HepG2 (cell line): ENCODE measurements at regions not wholly inside any gene's neighbourhood (a gene's known extent, or its start where the extent isn't known, plus 50 kb on each side); places are given as distances from the start of the nearest gene placed in this dataset.

Experiments
- ATAC-seq: fragments of 200-7000 bp; cut with Tn5 transposase; 3 replicates; pipeline ENCODE4 v1.9.1; 2020; ENCODE audit warnings: mild to moderate bottlenecking, moderate library complexity
- BruUV-seq: library from RNA; stranded (reverse); fragments of 400-500 nt; replicated peaks from 2 replicates; lab custom pipeline; 2021; lab: Mats Ljungman, UMichigan
- CTCF ChIA-PET: fragments of 300-600 bp; formaldehyde crosslinking; extraction: SDS; loops from one replicate; lab custom pipeline; 2021; ENCODE audit warnings: low total read pairs, inconsistent platforms, low intra/inter-chr PET ratio; lab: Yijun Ruan, JAX
- POLR2A ChIA-PET: fragments of 350-600 bp; sonication (Branson Sonifier 250); formaldehyde crosslinking; loops from one replicate; lab custom pipeline; 2020; ENCODE audit warnings: antibody characterized with exemption, inconsistent platforms; lab: Yijun Ruan, JAX
- DNase-seq: peaks from one replicate; pipeline ENCODE4 v3.0.0-alpha.2; 2015; ENCODE audit warnings: low spot score
- FAIRE-seq: peaks from 3 replicates; lab custom pipeline; 2011; peaks lifted over from hg19 to GRCh38; lab: Jason Lieb, UNC
- H2AFZ ChIP-seq: one replicate; pipeline ENCODE4 v1.6.1; 2011; ENCODE audit warnings: low read length, inconsistent platforms
- H3K27ac ChIP-seq: fragments of 300-600 bp; 3 replicates; pipeline ENCODE4 v1.8.0; 2011; ENCODE audit warnings: mixed run types, mild to moderate bottlenecking, mixed read lengths, low read length, inconsistent platforms; ENCODE audit not compliant: insufficient read depth; ENCODE audit errors: extremely low read length
- H3K27me3 ChIP-seq, 2 experiments: fragments of 200-600 bp in 1 of 2; 2 replicates in 1 of 2; 3 replicates in 1 of 2; pipeline versions ENCODE4 v1.6.0 to v1.8.0; 2011; ENCODE audit warnings: low read length in 2 of 2, mild to moderate bottlenecking in 2 of 2, moderate library complexity in 2 of 2, inconsistent platforms in 1 of 2; ENCODE audit not compliant: insufficient read depth in 2 of 2, control insufficient read depth in 1 of 2
- H3K36me3 ChIP-seq, 2 experiments: fragments of 200-600 bp in 1 of 2; replicated peaks in 1 of 2; 2 replicates in 1 of 2; 3 replicates in 1 of 2; pipeline versions ENCODE4 v1.5.1 to v1.8.0; 2011; ENCODE audit warnings: low read length in 2 of 2, inconsistent platforms in 1 of 2; ENCODE audit not compliant: insufficient read depth in 2 of 2, control insufficient read depth in 1 of 2
- H3K4me1 ChIP-seq: 2 replicates; pipeline ENCODE4 v1.5.1; 2012; ENCODE audit warnings: low read length, inconsistent platforms; ENCODE audit not compliant: insufficient read depth
- H3K4me2 ChIP-seq: 2 replicates; pipeline ENCODE4 v1.6.0; 2011; ENCODE audit warnings: low read depth, low read length, inconsistent platforms
- H3K4me3 ChIP-seq, 3 experiments: fragments of 200-600 bp in 1 of 3; sonication (generic), shearing (Covaris generic) in 1 of 3; replicated peaks in 1 of 3; 2 replicates each; pipeline ENCODE4 v1.5.1; 2011 to 2016; ENCODE audit warnings: low read length in 3 of 3, inconsistent platforms in 2 of 3, low read depth in 2 of 3, mild to moderate bottlenecking in 2 of 3, control low read depth in 1 of 3, mixed read lengths in 1 of 3; ENCODE audit not compliant: insufficient read depth in 1 of 3
- H3K79me2 ChIP-seq: one replicate; pipeline ENCODE4 v1.6.1; 2011; ENCODE audit warnings: low read length, inconsistent platforms; ENCODE audit not compliant: insufficient read depth
- H3K9ac ChIP-seq: 2 replicates; pipeline ENCODE4 v1.6.0; 2011; ENCODE audit warnings: mild to moderate bottlenecking, low read depth, low read length, inconsistent platforms; ENCODE audit not compliant: insufficient read depth
- H3K9me3 ChIP-seq: 2 replicates; pipeline ENCODE4 v1.5.1; 2012; ENCODE audit warnings: mild to moderate bottlenecking, low read length
- H4K20me1 ChIP-seq: 2 replicates; pipeline ENCODE4 v1.6.0; 2011; ENCODE audit warnings: inconsistent platforms, mild to moderate bottlenecking, low read length, moderate library complexity; ENCODE audit not compliant: insufficient read depth
- DMAP1 ChIP-seq: IDR thresholded peaks from 2 replicates; pipeline ENCODE4 v1.6.1; 2016
- DPF2 ChIP-seq: sonication (generic); formaldehyde crosslinking; IDR thresholded peaks from 2 replicates; pipeline ENCODE4 v1.4.0; 2020; ENCODE audit warnings: mild to moderate bottlenecking, low read depth, missing genetic modification reagents, borderline replicate concordance
- GMEB2 ChIP-seq: IDR thresholded peaks from 2 replicates; pipeline ENCODE4 v1.6.1; 2016; ENCODE audit warnings: missing biosample characterization, missing genetic modification reagents, low read depth
- SATB2 ChIP-seq: sonication (generic); formaldehyde crosslinking; IDR thresholded peaks from 2 replicates; pipeline ENCODE4 v1.5.0; 2020; ENCODE audit warnings: missing genetic modification reagents
- ZMAT3 ChIP-seq: sonication (generic); formaldehyde crosslinking; conservative IDR thresholded peaks from 2 replicates; pipeline ENCODE4 v1.7.0; 2021; ENCODE audit warnings: missing genetic modification reagents
- ZNF224 ChIP-seq: sonication (generic); formaldehyde crosslinking; IDR thresholded peaks from 2 replicates; pipeline ENCODE4 v1.5.0; 2020; ENCODE audit warnings: mild to moderate bottlenecking, missing genetic modification reagents
- ZNF784 ChIP-seq: sonication (generic); formaldehyde crosslinking; IDR thresholded peaks from 2 replicates; pipeline ENCODE4 v1.5.1; 2020; ENCODE audit warnings: missing genetic modification reagents, mild to moderate bottlenecking, borderline replicate concordance
- WGBS: methylation state at CpG from one replicate; pipeline ENCODE4 v1.1.6; 2017; ENCODE audit warnings: low lambda C conversion rate; 5-methylcytosine and 5-hydroxymethylcytosine counted together
- in situ Hi-C: cut with HindIII; loops from 2 replicates; pipeline ENCODE4 v1.10.0; 2017; ENCODE audit warnings: low pct_unique_long_range_greater_than_20kb; ENCODE audit not compliant: extremely low pct_ligation_motif_present
- intact Hi-C: fragments of 100-400 bp; cut with micrococcal nuclease; formaldehyde crosslinking; loops from one replicate; pipeline ENCODE4 v1.10.0; 2022; ENCODE audit not compliant: unreplicated experiment
- TF ChIP-seq, protein P1 (sequence below): IDR thresholded peaks from 2 replicates; pipeline ENCODE4 v1.6.1; 2016; ENCODE audit warnings: low read depth, borderline replicate concordance
- TF ChIP-seq, protein P2 (sequence below), 2 experiments: sonication (generic) in 1 of 2; formaldehyde crosslinking in 1 of 2; IDR thresholded peaks; 2 replicates each; pipeline versions ENCODE4 v1.4.0 to v1.6.1; 2016 to 2020; ENCODE audit warnings: borderline replicate concordance in 1 of 2, low read depth in 1 of 2, mild to moderate bottlenecking in 1 of 2, missing genetic modification reagents in 1 of 2
- TF ChIP-seq, protein P3 (sequence below): sonication (generic); formaldehyde crosslinking; IDR thresholded peaks from 2 replicates; pipeline ENCODE4 v1.9.0; 2021; ENCODE audit warnings: mild to moderate bottlenecking, missing genetic modification reagents

GRCh38 chr3:70734756-70735155 is 422.3 kb upstream of the MDFIC2 start:
- H3K4me1 ChIP-seq, result peaks cover 8% of the 10 kb centered on the region
- in situ Hi-C loops (no loop called here), intact Hi-C loops (no loop called here)
- H3K9me3 ChIP-seq, result no peaks in the 10 kb centered on the region
- ChIA-PET CTCF (no interaction called here), POLR2A (no interaction called here)
- ATAC-seq (no peak), FAIRE-seq (no peak), DNase-seq (no peak)
- no peaks in the 10 kb centered on the region for H3K27me3 ChIP-seq
- no peaks in the 10 kb centered on the region for H3K36me3 ChIP-seq
- no TSS peak for BruUV-seq
- H2AFZ ChIP-seq, result no peak overlapping the region
- no peak overlapping the region for H3K4me3 ChIP-seq
- no peak overlapping the region for H3K27ac ChIP-seq
- H4K20me1 ChIP-seq, result no peaks in the 10 kb centered on the region
- H3K9ac ChIP-seq, result no peak overlapping the region
- TF ChIP-seq, protein P1, sequence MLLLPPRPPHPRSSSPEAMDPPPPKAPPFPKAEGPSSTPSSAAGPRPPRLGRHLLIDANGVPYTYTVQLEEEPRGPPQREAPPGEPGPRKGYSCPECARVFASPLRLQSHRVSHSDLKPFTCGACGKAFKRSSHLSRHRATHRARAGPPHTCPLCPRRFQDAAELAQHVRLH (CRISPR knock-in tag), result no peak
- TF ChIP-seq DMAP1 (CRISPR knock-in tag), result no peak
- no peak for TF ChIP-seq ZNF224 (CRISPR knock-in tag)
- TF ChIP-seq, protein P2, sequence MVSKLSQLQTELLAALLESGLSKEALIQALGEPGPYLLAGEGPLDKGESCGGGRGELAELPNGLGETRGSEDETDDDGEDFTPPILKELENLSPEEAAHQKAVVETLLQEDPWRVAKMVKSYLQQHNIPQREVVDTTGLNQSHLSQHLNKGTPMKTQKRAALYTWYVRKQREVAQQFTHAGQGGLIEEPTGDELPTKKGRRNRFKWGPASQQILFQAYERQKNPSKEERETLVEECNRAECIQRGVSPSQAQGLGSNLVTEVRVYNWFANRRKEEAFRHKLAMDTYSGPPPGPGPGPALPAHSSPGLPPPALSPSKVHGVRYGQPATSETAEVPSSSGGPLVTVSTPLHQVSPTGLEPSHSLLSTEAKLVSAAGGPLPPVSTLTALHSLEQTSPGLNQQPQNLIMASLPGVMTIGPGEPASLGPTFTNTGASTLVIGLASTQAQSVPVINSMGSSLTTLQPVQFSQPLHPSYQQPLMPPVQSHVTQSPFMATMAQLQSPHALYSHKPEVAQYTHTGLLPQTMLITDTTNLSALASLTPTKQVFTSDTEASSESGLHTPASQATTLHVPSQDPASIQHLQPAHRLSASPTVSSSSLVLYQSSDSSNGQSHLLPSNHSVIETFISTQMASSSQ (IDR thresholded peaks at IDR 0.05; ENCODE audit: low read depth), result no peak
- TF ChIP-seq, protein P2 (CRISPR knock-in tag; IDR thresholded peaks at IDR 0.05; ENCODE audit: borderline replicate concordance), result no peak
- TF ChIP-seq DPF2 (CRISPR knock-in tag), result no peak
- TF ChIP-seq GMEB2 (CRISPR knock-in tag), result no peak
- TF ChIP-seq, protein P3, sequence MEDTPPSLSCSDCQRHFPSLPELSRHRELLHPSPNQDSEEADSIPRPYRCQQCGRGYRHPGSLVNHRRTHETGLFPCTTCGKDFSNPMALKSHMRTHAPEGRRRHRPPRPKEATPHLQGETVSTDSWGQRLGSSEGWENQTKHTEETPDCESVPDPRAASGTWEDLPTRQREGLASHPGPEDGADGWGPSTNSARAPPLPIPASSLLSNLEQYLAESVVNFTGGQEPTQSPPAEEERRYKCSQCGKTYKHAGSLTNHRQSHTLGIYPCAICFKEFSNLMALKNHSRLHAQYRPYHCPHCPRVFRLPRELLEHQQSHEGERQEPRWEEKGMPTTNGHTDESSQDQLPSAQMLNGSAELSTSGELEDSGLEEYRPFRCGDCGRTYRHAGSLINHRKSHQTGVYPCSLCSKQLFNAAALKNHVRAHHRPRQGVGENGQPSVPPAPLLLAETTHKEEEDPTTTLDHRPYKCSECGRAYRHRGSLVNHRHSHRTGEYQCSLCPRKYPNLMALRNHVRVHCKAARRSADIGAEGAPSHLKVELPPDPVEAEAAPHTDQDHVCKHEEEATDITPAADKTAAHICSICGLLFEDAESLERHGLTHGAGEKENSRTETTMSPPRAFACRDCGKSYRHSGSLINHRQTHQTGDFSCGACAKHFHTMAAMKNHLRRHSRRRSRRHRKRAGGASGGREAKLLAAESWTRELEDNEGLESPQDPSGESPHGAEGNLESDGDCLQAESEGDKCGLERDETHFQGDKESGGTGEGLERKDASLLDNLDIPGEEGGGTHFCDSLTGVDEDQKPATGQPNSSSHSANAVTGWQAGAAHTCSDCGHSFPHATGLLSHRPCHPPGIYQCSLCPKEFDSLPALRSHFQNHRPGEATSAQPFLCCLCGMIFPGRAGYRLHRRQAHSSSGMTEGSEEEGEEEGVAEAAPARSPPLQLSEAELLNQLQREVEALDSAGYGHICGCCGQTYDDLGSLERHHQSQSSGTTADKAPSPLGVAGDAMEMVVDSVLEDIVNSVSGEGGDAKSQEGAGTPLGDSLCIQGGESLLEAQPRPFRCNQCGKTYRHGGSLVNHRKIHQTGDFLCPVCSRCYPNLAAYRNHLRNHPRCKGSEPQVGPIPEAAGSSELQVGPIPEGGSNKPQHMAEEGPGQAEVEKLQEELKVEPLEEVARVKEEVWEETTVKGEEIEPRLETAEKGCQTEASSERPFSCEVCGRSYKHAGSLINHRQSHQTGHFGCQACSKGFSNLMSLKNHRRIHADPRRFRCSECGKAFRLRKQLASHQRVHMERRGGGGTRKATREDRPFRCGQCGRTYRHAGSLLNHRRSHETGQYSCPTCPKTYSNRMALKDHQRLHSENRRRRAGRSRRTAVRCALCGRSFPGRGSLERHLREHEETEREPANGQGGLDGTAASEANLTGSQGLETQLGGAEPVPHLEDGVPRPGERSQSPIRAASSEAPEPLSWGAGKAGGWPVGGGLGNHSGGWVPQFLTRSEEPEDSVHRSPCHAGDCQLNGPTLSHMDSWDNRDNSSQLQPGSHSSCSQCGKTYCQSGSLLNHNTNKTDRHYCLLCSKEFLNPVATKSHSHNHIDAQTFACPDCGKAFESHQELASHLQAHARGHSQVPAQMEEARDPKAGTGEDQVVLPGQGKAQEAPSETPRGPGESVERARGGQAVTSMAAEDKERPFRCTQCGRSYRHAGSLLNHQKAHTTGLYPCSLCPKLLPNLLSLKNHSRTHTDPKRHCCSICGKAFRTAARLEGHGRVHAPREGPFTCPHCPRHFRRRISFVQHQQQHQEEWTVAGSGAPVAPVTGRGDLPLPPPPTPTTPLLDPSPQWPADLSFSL, result no peak
- TF ChIP-seq SATB2, result no peak
- TF ChIP-seq ZNF784, result no peak
- no peak for TF ChIP-seq ZMAT3 (CRISPR knock-in tag)
- no peak overlapping the region for H3K4me2 ChIP-seq
- no peaks in the 10 kb centered on the region for H3K79me2 ChIP-seq
- 7% methylated on average over 3 of the region's 3 CpGs for WGBS
